22Rv1 (cell line): ENCODE measurements at regions not wholly inside any gene's neighbourhood (a gene's known extent, or its start where the extent isn't known, plus 50 kb on each side); places are given as distances from the start of the nearest gene placed in this dataset.

Experiments
- H3K27ac ChIP-seq: fragments of 450-650 bp; 2 replicates; pipeline ENCODE4 v1.5.1; 2017
- CTCF ChIP-seq: fragments of 450-650 bp; IDR thresholded peaks from 2 replicates; pipeline ENCODE4 v1.5.1; 2017; ENCODE audit warnings: mild to moderate bottlenecking
- ZFX ChIP-seq: fragments of 450-650 bp; IDR thresholded peaks from 2 replicates; pipeline ENCODE4 v1.6.1; 2017; ENCODE audit warnings: antibody characterized with exemption, borderline replicate concordance

- TF ChIP-seq CTCF: no peak
- no peak overlapping the region for H3K27ac ChIP-seq
These were observed 281.8 kb downstream of the HAPSTR1 start for GRCh38 chr16:9372934-9373890.

- H3K27ac ChIP-seq: no peak overlapping the region
- TF ChIP-seq CTCF (no peak), ZFX (no peak)
These were observed 282.6 kb downstream of the HAPSTR1 start for GRCh38 chr16:9374061-9374460.

- H3K27ac ChIP-seq: no peak overlapping the region
- TF ChIP-seq ZFX (no peak), CTCF (no peak)
These were observed 287.4 kb downstream of the HAPSTR1 start for GRCh38 chr16:9378876-9379275.

GRCh38 chr16:9380221-9380620 lies 288.8 kb downstream of the HAPSTR1 start:
- TF ChIP-seq CTCF (no peak), ZFX (no peak)

GRCh38 chr16:9381399-9381798 lies 290.0 kb downstream of the HAPSTR1 start:
- TF ChIP-seq CTCF: no peak
- no peak for TF ChIP-seq ZFX
- no peak overlapping the region for H3K27ac ChIP-seq

More at GRCh38 chr16:9380221-9380620, 288.8 kb downstream of the HAPSTR1 start:
- H3K27ac ChIP-seq: no peak overlapping the region

- TF ChIP-seq ZFX (no peak), CTCF (no peak)
These were observed 290.5 kb downstream of the HAPSTR1 start for GRCh38 chr16:9381905-9382304.

GRCh38 chr16:9383281-9383680 lies 291.8 kb downstream of the HAPSTR1 start:
- TF ChIP-seq ZFX: no peak
- TF ChIP-seq CTCF: no peak
- no peak overlapping the region for H3K27ac ChIP-seq

More at GRCh38 chr16:9381905-9382304, 290.5 kb downstream of the HAPSTR1 start:
- H3K27ac ChIP-seq: no peak overlapping the region
